ENCODE measurements at regions not wholly inside any gene's neighbourhood (a gene's known extent, or its start where the extent isn't known, plus 50 kb on each side); places are given as distances from the start of the nearest gene placed in this dataset.

DNA sequence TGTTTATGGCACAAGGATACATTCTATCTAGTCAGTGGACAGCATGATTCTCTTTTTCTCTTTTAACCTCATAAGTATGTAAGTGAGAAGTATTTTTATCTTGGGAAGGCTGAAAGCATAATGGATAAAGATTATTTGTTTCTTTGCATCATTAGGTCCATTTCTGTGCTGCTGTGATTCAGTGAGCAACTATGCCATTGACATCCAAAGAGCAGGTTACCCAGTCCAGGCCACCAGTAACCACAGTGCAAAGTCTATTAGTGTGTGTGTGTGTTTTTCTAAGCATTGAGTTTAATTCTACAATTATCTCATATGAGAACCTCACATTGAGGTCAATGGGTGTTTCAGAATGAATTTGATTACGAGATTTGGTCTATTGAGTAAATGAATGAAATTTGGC, 158.8 kb upstream of the DACH1 start:
- WGBS (ENCODE audit: insufficient coverage, insufficient replicate concordance, low lambda C conversion rate, missing lambda C conversion rate) = 0% methylated on average over 1 of the region's 1 CpG
- TF ChIP-seq, protein P1, sequence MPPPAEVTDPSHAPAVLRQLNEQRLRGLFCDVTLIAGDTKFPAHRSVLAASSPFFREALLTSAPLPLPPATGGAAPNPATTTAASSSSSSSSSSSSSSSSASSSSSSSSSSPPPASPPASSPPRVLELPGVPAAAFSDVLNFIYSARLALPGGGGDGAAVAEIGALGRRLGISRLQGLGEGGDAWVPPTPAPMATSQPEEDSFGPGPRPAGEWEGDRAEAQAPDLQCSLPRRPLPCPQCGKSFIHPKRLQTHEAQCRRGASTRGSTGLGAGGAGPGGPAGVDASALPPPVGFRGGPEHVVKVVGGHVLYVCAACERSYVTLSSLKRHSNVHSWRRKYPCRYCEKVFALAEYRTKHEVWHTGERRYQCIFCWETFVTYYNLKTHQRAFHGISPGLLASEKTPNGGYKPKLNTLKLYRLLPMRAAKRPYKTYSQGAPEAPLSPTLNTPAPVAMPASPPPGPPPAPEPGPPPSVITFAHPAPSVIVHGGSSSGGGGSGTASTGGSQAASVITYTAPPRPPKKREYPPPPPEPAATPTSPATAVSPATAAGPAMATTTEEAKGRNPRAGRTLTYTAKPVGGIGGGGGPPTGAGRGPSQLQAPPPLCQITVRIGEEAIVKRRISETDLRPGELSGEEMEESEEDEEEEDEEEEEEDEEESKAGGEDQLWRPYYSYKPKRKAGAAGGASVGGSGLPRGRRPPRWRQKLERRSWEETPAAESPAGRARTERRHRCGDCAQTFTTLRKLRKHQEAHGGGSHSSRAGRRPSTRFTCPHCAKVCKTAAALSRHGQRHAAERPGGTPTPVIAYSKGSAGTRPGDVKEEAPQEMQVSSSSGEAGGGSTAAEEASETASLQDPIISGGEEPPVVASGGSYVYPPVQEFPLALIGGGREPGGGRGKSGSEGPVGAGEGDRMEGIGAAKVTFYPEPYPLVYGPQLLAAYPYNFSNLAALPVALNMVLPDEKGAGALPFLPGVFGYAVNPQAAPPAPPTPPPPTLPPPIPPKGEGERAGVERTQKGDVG (CRISPR knock-in tag; IDR thresholded peaks at IDR 0.05) = no peak
- TF ChIP-seq ZZZ3 (IDR thresholded peaks at IDR 0.05; ENCODE audit: control insufficient read depth, insufficient read length, low read depth) (no peak), RCOR1 (conservative IDR thresholded peaks at IDR 0.05; ENCODE audit: low read depth, low read length) (no peak), SREBF1 (IDR thresholded peaks at IDR 0.05; ENCODE audit: low read length) (no peak), TCF3 (IDR thresholded peaks at IDR 0.05; ENCODE audit: borderline replicate concordance, insufficient read depth, low read depth, low read length) (no peak), MTA2 (IDR thresholded peaks at IDR 0.05; ENCODE audit: low read depth) (no peak), JUNB (IDR thresholded peaks at IDR 0.05) (no peak), SIN3A (IDR thresholded peaks at IDR 0.05; ENCODE audit: low read depth, low read length) (no peak), RUNX3 (IDR thresholded peaks at IDR 0.05; ENCODE audit: low read length) (no peak), KDM1A (IDR thresholded peaks at IDR 0.05; ENCODE audit: borderline replicate concordance) (no peak), TCF7 (IDR thresholded peaks at IDR 0.05; ENCODE audit: borderline replicate concordance) (no peak), MLLT1 (IDR thresholded peaks at IDR 0.05) (no peak), BACH1 (IDR thresholded peaks at IDR 0.05; ENCODE audit: borderline replicate concordance) (no peak), TARDBP (IDR thresholded peaks at IDR 0.05; ENCODE audit: borderline replicate concordance) (no peak)
- TF ChIP-seq, protein P2, sequence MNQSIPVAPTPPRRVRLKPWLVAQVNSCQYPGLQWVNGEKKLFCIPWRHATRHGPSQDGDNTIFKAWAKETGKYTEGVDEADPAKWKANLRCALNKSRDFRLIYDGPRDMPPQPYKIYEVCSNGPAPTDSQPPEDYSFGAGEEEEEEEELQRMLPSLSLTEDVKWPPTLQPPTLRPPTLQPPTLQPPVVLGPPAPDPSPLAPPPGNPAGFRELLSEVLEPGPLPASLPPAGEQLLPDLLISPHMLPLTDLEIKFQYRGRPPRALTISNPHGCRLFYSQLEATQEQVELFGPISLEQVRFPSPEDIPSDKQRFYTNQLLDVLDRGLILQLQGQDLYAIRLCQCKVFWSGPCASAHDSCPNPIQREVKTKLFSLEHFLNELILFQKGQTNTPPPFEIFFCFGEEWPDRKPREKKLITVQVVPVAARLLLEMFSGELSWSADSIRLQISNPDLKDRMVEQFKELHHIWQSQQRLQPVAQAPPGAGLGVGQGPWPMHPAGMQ (IDR thresholded peaks at IDR 0.05; ENCODE audit: borderline replicate concordance) = no peak
- TF ChIP-seq, protein P3, sequence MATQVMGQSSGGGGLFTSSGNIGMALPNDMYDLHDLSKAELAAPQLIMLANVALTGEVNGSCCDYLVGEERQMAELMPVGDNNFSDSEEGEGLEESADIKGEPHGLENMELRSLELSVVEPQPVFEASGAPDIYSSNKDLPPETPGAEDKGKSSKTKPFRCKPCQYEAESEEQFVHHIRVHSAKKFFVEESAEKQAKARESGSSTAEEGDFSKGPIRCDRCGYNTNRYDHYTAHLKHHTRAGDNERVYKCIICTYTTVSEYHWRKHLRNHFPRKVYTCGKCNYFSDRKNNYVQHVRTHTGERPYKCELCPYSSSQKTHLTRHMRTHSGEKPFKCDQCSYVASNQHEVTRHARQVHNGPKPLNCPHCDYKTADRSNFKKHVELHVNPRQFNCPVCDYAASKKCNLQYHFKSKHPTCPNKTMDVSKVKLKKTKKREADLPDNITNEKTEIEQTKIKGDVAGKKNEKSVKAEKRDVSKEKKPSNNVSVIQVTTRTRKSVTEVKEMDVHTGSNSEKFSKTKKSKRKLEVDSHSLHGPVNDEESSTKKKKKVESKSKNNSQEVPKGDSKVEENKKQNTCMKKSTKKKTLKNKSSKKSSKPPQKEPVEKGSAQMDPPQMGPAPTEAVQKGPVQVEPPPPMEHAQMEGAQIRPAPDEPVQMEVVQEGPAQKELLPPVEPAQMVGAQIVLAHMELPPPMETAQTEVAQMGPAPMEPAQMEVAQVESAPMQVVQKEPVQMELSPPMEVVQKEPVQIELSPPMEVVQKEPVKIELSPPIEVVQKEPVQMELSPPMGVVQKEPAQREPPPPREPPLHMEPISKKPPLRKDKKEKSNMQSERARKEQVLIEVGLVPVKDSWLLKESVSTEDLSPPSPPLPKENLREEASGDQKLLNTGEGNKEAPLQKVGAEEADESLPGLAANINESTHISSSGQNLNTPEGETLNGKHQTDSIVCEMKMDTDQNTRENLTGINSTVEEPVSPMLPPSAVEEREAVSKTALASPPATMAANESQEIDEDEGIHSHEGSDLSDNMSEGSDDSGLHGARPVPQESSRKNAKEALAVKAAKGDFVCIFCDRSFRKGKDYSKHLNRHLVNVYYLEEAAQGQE (IDR thresholded peaks at IDR 0.05; ENCODE audit: low read depth, low read length) = no peak

More for the DNA sequence above, 158.8 kb upstream of the DACH1 start:
- H3K27me3 ChIP-seq (replicated peaks in 1 of 2; ENCODE audit: control insufficient read depth in 2 of 2, insufficient read depth in 2 of 2, low read length in 1 of 2) = no peaks in the 10 kb centered on the region
- no peaks in the 10 kb centered on the region for H4K20me1 ChIP-seq (ENCODE audit: control insufficient read depth, insufficient read depth)
- CTCF ChIA-PET = no interaction called here
- RAD21 ChIA-PET (ENCODE audit: unreplicated experiment) = no interaction called here
- SMC1A ChIA-PET (ENCODE audit: uncharacterized antibody, unreplicated experiment) = no interaction called here
- H2AFZ ChIP-seq (ENCODE audit: control insufficient read depth, low read depth, low read length) = no peak overlapping the region
- no peaks in the 10 kb centered on the region for H3K4me1 ChIP-seq (ENCODE audit: control insufficient read depth, insufficient read depth, low read length)
- ATAC-seq (no peak), DNase-seq (ENCODE audit: low read depth, low spot score) (no peak), FAIRE-seq (no peak)
- BruUV-seq (replicated peaks) = no TSS peak
- no peak overlapping the region for H3K4me3 ChIP-seq
- H3K9me3 ChIP-seq (replicated peaks; ENCODE audit: control insufficient read depth, insufficient read depth, low read length) = no peaks in the 10 kb centered on the region; the same call in 1 of the 3 replicates
- POLR2A ChIA-PET = no interaction called here
- H3K4me2 ChIP-seq (ENCODE audit: control insufficient read depth, insufficient read depth) = no peak overlapping the region
- H3K79me2 ChIP-seq (ENCODE audit: control insufficient read depth, insufficient read depth, low read length) = no peaks in the 10 kb centered on the region
- H3K9ac ChIP-seq (ENCODE audit: control insufficient read depth, insufficient read depth, low read length) = no peak overlapping the region
- in situ Hi-C loops (cut with MboI) (no loop called here), intact Hi-C loops (cut with micrococcal nuclease; ENCODE audit: unreplicated experiment) (no loop called here)
- no peak overlapping the region for H3K27ac ChIP-seq (ENCODE audit: control insufficient read depth, insufficient read depth)
- no peaks in the 10 kb centered on the region for H3K36me3 ChIP-seq (ENCODE audit: control insufficient read depth in 2 of 2, insufficient read depth in 2 of 2, low read length in 1 of 2)
